Breast epithelium (tissue), 3 donors: ENCODE measurements at regions not wholly inside any gene's neighbourhood (a gene's known extent, or its start where the extent isn't known, plus 50 kb on each side); places are given as distances from the start of the nearest gene placed in this dataset.

Experiments used
- POLR2AphosphoS5 ChIP-seq, 3 donors: sonication (generic); formaldehyde crosslinking; IDR thresholded peaks; one replicate each; pipeline ENCODE4 v1.6.1; 2017; ENCODE audit warnings: antibody characterized with exemption in 3 of 3
- TF ChIP-seq, protein P1 (sequence below), 3 donors: fragments of 450-650 bp; IDR thresholded peaks; one replicate each; pipeline ENCODE4 v1.5.1; 2016 to 2017; ENCODE audit warnings: antibody characterized with exemption in 3 of 3, mild to moderate bottlenecking in 3 of 3, moderate library complexity in 3 of 3

DNA sequence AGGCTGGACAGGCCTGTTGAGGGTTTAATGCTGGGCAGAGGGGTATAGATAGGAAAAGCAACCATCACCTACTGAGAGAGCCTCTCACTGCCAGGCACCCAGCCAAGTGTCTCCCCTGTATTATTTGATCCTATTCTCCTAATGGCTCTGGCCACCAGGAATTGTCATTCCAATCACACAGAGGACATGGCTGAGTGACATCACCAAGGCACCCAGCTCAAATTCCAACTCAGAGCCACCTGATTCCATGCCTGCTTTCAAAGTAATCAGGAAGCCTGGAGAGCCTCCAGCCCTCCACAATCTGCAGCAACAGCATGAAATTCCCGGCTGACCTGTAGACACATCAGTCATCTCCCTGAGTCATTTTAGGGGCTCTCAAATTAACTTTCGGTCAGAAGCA lies 368.9 kb upstream of the C16orf82 start:
- TF ChIP-seq, protein P1, sequence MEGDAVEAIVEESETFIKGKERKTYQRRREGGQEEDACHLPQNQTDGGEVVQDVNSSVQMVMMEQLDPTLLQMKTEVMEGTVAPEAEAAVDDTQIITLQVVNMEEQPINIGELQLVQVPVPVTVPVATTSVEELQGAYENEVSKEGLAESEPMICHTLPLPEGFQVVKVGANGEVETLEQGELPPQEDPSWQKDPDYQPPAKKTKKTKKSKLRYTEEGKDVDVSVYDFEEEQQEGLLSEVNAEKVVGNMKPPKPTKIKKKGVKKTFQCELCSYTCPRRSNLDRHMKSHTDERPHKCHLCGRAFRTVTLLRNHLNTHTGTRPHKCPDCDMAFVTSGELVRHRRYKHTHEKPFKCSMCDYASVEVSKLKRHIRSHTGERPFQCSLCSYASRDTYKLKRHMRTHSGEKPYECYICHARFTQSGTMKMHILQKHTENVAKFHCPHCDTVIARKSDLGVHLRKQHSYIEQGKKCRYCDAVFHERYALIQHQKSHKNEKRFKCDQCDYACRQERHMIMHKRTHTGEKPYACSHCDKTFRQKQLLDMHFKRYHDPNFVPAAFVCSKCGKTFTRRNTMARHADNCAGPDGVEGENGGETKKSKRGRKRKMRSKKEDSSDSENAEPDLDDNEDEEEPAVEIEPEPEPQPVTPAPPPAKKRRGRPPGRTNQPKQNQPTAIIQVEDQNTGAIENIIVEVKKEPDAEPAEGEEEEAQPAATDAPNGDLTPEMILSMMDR (IDR thresholded peaks at IDR 0.05): no peak
- TF ChIP-seq POLR2AphosphoS5 (IDR thresholded peaks at IDR 0.05): no peak
